ENCODE measurements at regions not wholly inside any gene's neighbourhood (a gene's known extent, or its start where the extent isn't known, plus 50 kb on each side); places are given as distances from the start of the nearest gene placed in this dataset.
"Not testable (repeated sequence)": the region's sequence is repeated elsewhere in the genome, so short reads cannot be mapped to it uniquely, and the experiment has no call there.

- Mint-ChIP-seq H3K36me3 (ENCODE audit: low read depth) (no peaks in the 10 kb centered on the region), H3K4me1 (peaks cover 8% of the 10 kb centered on the region), H3K4me3 (no peak overlapping the region), H3K27me3 (ENCODE audit: low read depth) (peaks cover 30% of the 10 kb centered on the region), H3K9me3 (peaks cover 13% of the 10 kb centered on the region), H3K27ac (no peak overlapping the region)
- TF ChIP-seq CTCF (IDR thresholded peaks at IDR 0.05; ENCODE audit: unreplicated experiment in 3 of 3), result no peak
Observed at GRCh38 chr22:48757985-48758561, 1069.6 kb downstream of the BRD1 start.

- Mint-ChIP-seq H3K9me3 (peaks cover 8% of the 10 kb centered on the region), H3K4me1 (peaks cover 8% of the 10 kb centered on the region), H3K36me3 (ENCODE audit: low read depth) (no peaks in the 10 kb centered on the region), H3K4me3 (no peak overlapping the region), H3K27ac (no peak overlapping the region), H3K27me3 (ENCODE audit: low read depth) (peaks cover 30% of the 10 kb centered on the region)
- no peak for TF ChIP-seq CTCF (IDR thresholded peaks at IDR 0.05; ENCODE audit: unreplicated experiment in 3 of 3)
Observed at GRCh38 chr22:48757581-48757980, 1070.1 kb downstream of the BRD1 start.

- H3K4me3 Mint-ChIP-seq; H3K9me3 Mint-ChIP-seq; H3K27ac Mint-ChIP-seq; H3K4me1 Mint-ChIP-seq; H3K36me3 Mint-ChIP-seq (ENCODE audit: low read depth): not testable (repeated sequence)
- H3K27me3 Mint-ChIP-seq (ENCODE audit: low read depth), result peaks cover 30% of the 10 kb centered on the region
Observed at GRCh38 chr22:48757135-48757534, 1070.5 kb downstream of the BRD1 start.

GRCh38 chr22:48756146-48757111 is 1071.2 kb downstream of the BRD1 start:
- peaks cover 29% of the 10 kb centered on the region for H3K27me3 Mint-ChIP-seq (ENCODE audit: low read depth)
- H3K4me1 Mint-ChIP-seq, result peaks cover 8% of the 10 kb centered on the region
- no peak overlapping the region for H3K27ac Mint-ChIP-seq
- no peak for TF ChIP-seq CTCF (IDR thresholded peaks at IDR 0.05; ENCODE audit: unreplicated experiment in 3 of 3)
- peaks cover 6% of the 10 kb centered on the region for H3K9me3 Mint-ChIP-seq
- no peaks in the 10 kb centered on the region for H3K36me3 Mint-ChIP-seq (ENCODE audit: low read depth)
- H3K4me3 Mint-ChIP-seq, result no peak overlapping the region

- Mint-ChIP-seq H3K4me1 (peaks cover 8% of the 10 kb centered on the region), H3K27ac (no peak overlapping the region), H3K27me3 (ENCODE audit: low read depth) (peaks cover 23% of the 10 kb centered on the region), H3K9me3 (peaks cover 2% of the 10 kb centered on the region), H3K4me3 (no peak overlapping the region), H3K36me3 (ENCODE audit: low read depth) (no peaks in the 10 kb centered on the region)
- TF ChIP-seq CTCF (IDR thresholded peaks at IDR 0.05; ENCODE audit: unreplicated experiment in 3 of 3), result no peak
Observed at GRCh38 chr22:48755059-48755949, 1072.4 kb downstream of the BRD1 start.

- Mint-ChIP-seq H3K4me1 (peaks cover 8% of the 10 kb centered on the region), H3K4me3 (no peak overlapping the region), H3K9me3 (peaks cover 2% of the 10 kb centered on the region), H3K36me3 (ENCODE audit: low read depth) (no peaks in the 10 kb centered on the region), H3K27me3 (ENCODE audit: low read depth) (peaks cover 23% of the 10 kb centered on the region), H3K27ac (no peak overlapping the region)
- no peak for TF ChIP-seq CTCF (IDR thresholded peaks at IDR 0.05; ENCODE audit: unreplicated experiment in 3 of 3)
Observed at GRCh38 chr22:48754611-48755058, 1073.0 kb downstream of the BRD1 start.

Measured in nephron (organoid).